DOHH2 (cell line): ENCODE measurements at regions not wholly inside any gene's neighbourhood (a gene's known extent, or its start where the extent isn't known, plus 50 kb on each side); places are given as distances from the start of the nearest gene placed in this dataset.

Source experiments
- CTCF ChIP-seq: fragments of 200-600 bp; sonication (generic); IDR thresholded peaks from one replicate; pipeline ENCODE4 v1.5.1; 2014; ENCODE audit warnings: antibody characterized with exemption, mild to moderate bottlenecking, low read depth, low read length; ENCODE audit not compliant: poor library complexity, severe bottlenecking
- EZH2phosphoT487 ChIP-seq: fragments of 200-600 bp; sonication (generic); IDR thresholded peaks from 2 replicates; pipeline ENCODE4 v1.6.1; 2017; ENCODE audit warnings: borderline replicate concordance, mild to moderate bottlenecking, antibody characterized with exemption, low read length, moderate library complexity, mixed read lengths

GRCh38 chr5:161165998-161166660 lies 314.1 kb upstream of the ATP10B start:
- TF ChIP-seq EZH2phosphoT487 (no peak), CTCF (no peak)
